HepG2 (cell line): ENCODE measurements at regions not wholly inside any gene's neighbourhood (a gene's known extent, or its start where the extent isn't known, plus 50 kb on each side); places are given as distances from the start of the nearest gene placed in this dataset.

ENCODE experiments used
- ATAC-seq: fragments of 200-7000 bp; cut with Tn5 transposase; 3 replicates; pipeline ENCODE4 v1.9.1; 2020; ENCODE audit warnings: mild to moderate bottlenecking, moderate library complexity
- BruUV-seq: library from RNA; stranded (reverse); fragments of 400-500 nt; replicated peaks from 2 replicates; lab custom pipeline; 2021; lab: Mats Ljungman, UMichigan
- CTCF ChIA-PET: fragments of 300-600 bp; formaldehyde crosslinking; extraction: SDS; loops from one replicate; lab custom pipeline; 2021; ENCODE audit warnings: low total read pairs, inconsistent platforms, low intra/inter-chr PET ratio; lab: Yijun Ruan, JAX
- POLR2A ChIA-PET: fragments of 350-600 bp; sonication (Branson Sonifier 250); formaldehyde crosslinking; loops from one replicate; lab custom pipeline; 2020; ENCODE audit warnings: antibody characterized with exemption, inconsistent platforms; lab: Yijun Ruan, JAX
- DNase-seq: peaks from one replicate; pipeline ENCODE4 v3.0.0-alpha.2; 2015; ENCODE audit warnings: low spot score
- FAIRE-seq: peaks from 3 replicates; lab custom pipeline; 2011; peaks lifted over from hg19 to GRCh38; lab: Jason Lieb, UNC
- H2AFZ ChIP-seq: one replicate; pipeline ENCODE4 v1.6.1; 2011; ENCODE audit warnings: low read length, inconsistent platforms
- H3K27ac ChIP-seq: fragments of 300-600 bp; 3 replicates; pipeline ENCODE4 v1.8.0; 2011; ENCODE audit warnings: mixed run types, mild to moderate bottlenecking, mixed read lengths, low read length, inconsistent platforms; ENCODE audit not compliant: insufficient read depth; ENCODE audit errors: extremely low read length
- H3K27me3 ChIP-seq, 2 experiments: fragments of 200-600 bp in 1 of 2; 2 replicates in 1 of 2; 3 replicates in 1 of 2; pipeline versions ENCODE4 v1.6.0 to v1.8.0; 2011; ENCODE audit warnings: low read length in 2 of 2, mild to moderate bottlenecking in 2 of 2, moderate library complexity in 2 of 2, inconsistent platforms in 1 of 2; ENCODE audit not compliant: insufficient read depth in 2 of 2, control insufficient read depth in 1 of 2
- H3K36me3 ChIP-seq, 2 experiments: fragments of 200-600 bp in 1 of 2; replicated peaks in 1 of 2; 2 replicates in 1 of 2; 3 replicates in 1 of 2; pipeline versions ENCODE4 v1.5.1 to v1.8.0; 2011; ENCODE audit warnings: low read length in 2 of 2, inconsistent platforms in 1 of 2; ENCODE audit not compliant: insufficient read depth in 2 of 2, control insufficient read depth in 1 of 2
- H3K4me1 ChIP-seq: 2 replicates; pipeline ENCODE4 v1.5.1; 2012; ENCODE audit warnings: low read length, inconsistent platforms; ENCODE audit not compliant: insufficient read depth
- H3K4me2 ChIP-seq: 2 replicates; pipeline ENCODE4 v1.6.0; 2011; ENCODE audit warnings: low read depth, low read length, inconsistent platforms
- H3K4me3 ChIP-seq, 3 experiments: fragments of 200-600 bp in 1 of 3; sonication (generic), shearing (Covaris generic) in 1 of 3; replicated peaks in 1 of 3; 2 replicates each; pipeline ENCODE4 v1.5.1; 2011 to 2016; ENCODE audit warnings: low read length in 3 of 3, inconsistent platforms in 2 of 3, low read depth in 2 of 3, mild to moderate bottlenecking in 2 of 3, control low read depth in 1 of 3, mixed read lengths in 1 of 3; ENCODE audit not compliant: insufficient read depth in 1 of 3
- H3K79me2 ChIP-seq: one replicate; pipeline ENCODE4 v1.6.1; 2011; ENCODE audit warnings: low read length, inconsistent platforms; ENCODE audit not compliant: insufficient read depth
- H3K9ac ChIP-seq: 2 replicates; pipeline ENCODE4 v1.6.0; 2011; ENCODE audit warnings: mild to moderate bottlenecking, low read depth, low read length, inconsistent platforms; ENCODE audit not compliant: insufficient read depth
- H3K9me3 ChIP-seq: 2 replicates; pipeline ENCODE4 v1.5.1; 2012; ENCODE audit warnings: mild to moderate bottlenecking, low read length
- H4K20me1 ChIP-seq: 2 replicates; pipeline ENCODE4 v1.6.0; 2011; ENCODE audit warnings: inconsistent platforms, mild to moderate bottlenecking, low read length, moderate library complexity; ENCODE audit not compliant: insufficient read depth
- CBX2 ChIP-seq, 2 experiments: fragments of 200-600 bp in 1 of 2; sonication (generic); formaldehyde crosslinking in 1 of 2; IDR thresholded peaks; 2 replicates each; pipeline versions ENCODE4 v1.7.0 to v1.8.1; 2018 to 2022; ENCODE audit warnings: low read depth in 2 of 2, low read length in 1 of 2, mild to moderate bottlenecking in 1 of 2, missing genetic modification reagents in 1 of 2
- EHMT2 ChIP-seq: fragments of 200-600 bp; sonication (generic); IDR thresholded peaks from 2 replicates; pipeline ENCODE4 v1.7.0; 2017; ENCODE audit warnings: antibody characterized with exemption, low read depth, low read length, borderline replicate concordance
- ELF3 ChIP-seq: IDR thresholded peaks from 2 replicates; pipeline ENCODE4 v1.6.1; 2016; ENCODE audit warnings: missing genetic modification reagents, missing compliant biosample characterization
- EP300 ChIP-seq, 3 experiments: sonication (generic) in 1 of 3; formaldehyde crosslinking in 1 of 3; IDR thresholded peaks; 2 replicates each; pipeline versions ENCODE4 v1.5.1 to v1.6.1; 2011 to 2020; ENCODE audit warnings: low read depth in 2 of 3, low read length in 2 of 3, borderline replicate concordance in 1 of 3, improper control_type of control experiment in 1 of 3, mild to moderate bottlenecking in 1 of 3, missing genetic modification reagents in 1 of 3, moderate library complexity in 1 of 3
- GATAD2A ChIP-seq: IDR thresholded peaks from 2 replicates; pipeline ENCODE4 v1.6.1; 2016
- MIXL1 ChIP-seq: IDR thresholded peaks from 2 replicates; pipeline ENCODE4 v1.6.1; 2016
- NR1H2 ChIP-seq: sonication (generic); formaldehyde crosslinking; IDR thresholded peaks from 2 replicates; pipeline ENCODE4 v1.8.1; 2022; ENCODE audit warnings: low read depth, missing genetic modification reagents, borderline replicate concordance
- ONECUT2 ChIP-seq: sonication (generic); formaldehyde crosslinking; IDR thresholded peaks from 2 replicates; pipeline ENCODE4 v1.4.0; 2020; ENCODE audit warnings: missing genetic modification reagents
- PLSCR1 ChIP-seq: sonication (generic); formaldehyde crosslinking; IDR thresholded peaks from 2 replicates; pipeline ENCODE4 v1.5.0; 2020; ENCODE audit warnings: missing genetic modification reagents, mild to moderate bottlenecking, borderline replicate concordance
- RBM22 ChIP-seq: fragments of 200-400 bp; formaldehyde crosslinking; optimal IDR thresholded peaks from 2 replicates; pipeline ENCODE3; 2017; ENCODE audit warnings: mild to moderate bottlenecking, low read length, moderate library complexity
- SIX4 ChIP-seq: sonication (generic); formaldehyde crosslinking; IDR thresholded peaks from 2 replicates; pipeline ENCODE4 v1.4.0; 2020; ENCODE audit warnings: missing genetic modification reagents
- SMC3 ChIP-seq: IDR thresholded peaks from 2 replicates; pipeline ENCODE4 v1.6.1; 2011; ENCODE audit warnings: low read length, improper control_type of control experiment
- SOX6 ChIP-seq, 2 experiments: fragments of 450-650 bp in 1 of 2; sonication (generic) in 1 of 2; formaldehyde crosslinking in 1 of 2; IDR thresholded peaks; 2 replicates each; pipeline versions ENCODE4 v1.4.0 to v1.6.1; 2017 to 2020; ENCODE audit warnings: antibody characterized with exemption in 1 of 2, mild to moderate bottlenecking in 1 of 2, missing genetic modification reagents in 1 of 2
- ZNF143 ChIP-seq: sonication (generic); formaldehyde crosslinking; IDR thresholded peaks from 2 replicates; pipeline ENCODE4 v1.4.0; 2020; ENCODE audit warnings: missing genetic modification reagents
- ZNF205 ChIP-seq: IDR thresholded peaks from 2 replicates; pipeline ENCODE4 v1.6.1; 2018; ENCODE audit warnings: missing biosample characterization, missing genetic modification reagents
- ZNF230 ChIP-seq: sonication (generic); formaldehyde crosslinking; IDR thresholded peaks from 2 replicates; pipeline ENCODE4 v1.4.0; 2020; ENCODE audit warnings: mild to moderate bottlenecking, missing genetic modification reagents
- ZNF703 ChIP-seq: sonication (generic); formaldehyde crosslinking; IDR thresholded peaks from 2 replicates; pipeline ENCODE4 v1.5.1; 2020; ENCODE audit warnings: missing genetic modification reagents, mild to moderate bottlenecking, moderate library complexity, borderline replicate concordance
- ZNF766 ChIP-seq: sonication (generic); formaldehyde crosslinking; IDR thresholded peaks from 2 replicates; pipeline ENCODE4 v1.5.0; 2020; ENCODE audit warnings: missing genetic modification reagents, borderline replicate concordance
- WGBS: methylation state at CpG from one replicate; pipeline ENCODE4 v1.1.6; 2017; ENCODE audit warnings: low lambda C conversion rate; 5-methylcytosine and 5-hydroxymethylcytosine counted together
- in situ Hi-C: cut with HindIII; loops from 2 replicates; pipeline ENCODE4 v1.10.0; 2017; ENCODE audit warnings: low pct_unique_long_range_greater_than_20kb; ENCODE audit not compliant: extremely low pct_ligation_motif_present
- intact Hi-C: fragments of 100-400 bp; cut with micrococcal nuclease; formaldehyde crosslinking; loops from one replicate; pipeline ENCODE4 v1.10.0; 2022; ENCODE audit not compliant: unreplicated experiment
- TF ChIP-seq, protein P1 (sequence below): sonication (generic); formaldehyde crosslinking; IDR thresholded peaks from 2 replicates; pipeline ENCODE4 v1.4.0; 2020; ENCODE audit warnings: missing genetic modification reagents

DNA sequence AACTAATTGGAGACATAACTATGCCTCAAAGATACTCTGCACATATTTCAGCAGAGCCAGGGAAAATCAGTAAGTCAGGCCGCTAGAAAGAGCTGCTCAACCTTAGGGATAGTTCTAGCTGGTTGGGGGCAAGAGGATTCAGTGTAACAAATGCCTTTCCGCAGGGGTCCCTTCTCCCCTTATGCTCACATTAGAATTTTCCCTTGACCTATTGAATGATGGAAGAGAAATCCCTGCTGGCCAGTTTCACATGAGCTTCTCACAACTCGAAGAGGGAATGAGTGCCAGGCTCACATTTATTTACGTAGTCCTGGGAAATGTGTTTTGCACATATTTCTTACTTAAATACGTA lies 66.2 kb upstream of the USP9X start:
- H3K4me2 ChIP-seq, result no peak overlapping the region
- CTCF ChIA-PET, result no interaction called here
- intact Hi-C loops, result no loop called here
- no peak for FAIRE-seq
- no peak for ATAC-seq
- no peaks in the 10 kb centered on the region for H4K20me1 ChIP-seq
- TF ChIP-seq ZNF205 (CRISPR knock-in tag), result no peak
- TF ChIP-seq RBM22, result no peak
- no peak for TF ChIP-seq NR1H2 (CRISPR knock-in tag)
- TF ChIP-seq PLSCR1 (CRISPR knock-in tag), result no peak
- no peak for TF ChIP-seq ZNF143 (CRISPR knock-in tag)
- TF ChIP-seq CBX2 (IDR thresholded peaks at IDR 0.05; ENCODE audit: low read depth, low read length), result no peak
- no peak for TF ChIP-seq CBX2 (CRISPR knock-in tag; IDR thresholded peaks at IDR 0.05; ENCODE audit: low read depth)
- no peak overlapping the region for H3K27ac ChIP-seq
- H3K36me3 ChIP-seq, result no peaks in the 10 kb centered on the region
- no peaks in the 10 kb centered on the region for H3K9me3 ChIP-seq
- H3K4me3 ChIP-seq, result no peak overlapping the region
- POLR2A ChIA-PET, result interaction anchor here (1.2 kb wide), 1 partner anchor 8 kb away, joined by 5 read pairs; no protein-coding TSS in a partner anchor
- no peaks in the 10 kb centered on the region for H3K79me2 ChIP-seq
- 81% methylated on average over 5 of the region's 5 CpGs for WGBS
- H3K27me3 ChIP-seq, result no peaks in the 10 kb centered on the region
- in situ Hi-C loops, result no loop called here
- DNase-seq, result no peak
- H3K4me1 ChIP-seq, result peaks cover 39% of the 10 kb centered on the region
- no peak overlapping the region for H2AFZ ChIP-seq
- no TSS peak for BruUV-seq
- no peak overlapping the region for H3K9ac ChIP-seq

GRCh38 chrX:41022566-41022965 lies 62.7 kb upstream of the USP9X start:
- H3K4me2 ChIP-seq, result 0 out of 2 replicates have a peak overlapping the region, but pooled peaks have one; percentile 23
- intact Hi-C loops (loop anchor here (5.0 kb wide), 1 partner anchor 370 kb away; no protein-coding TSS in a partner anchor), in situ Hi-C loops (no loop called here)
- no peak overlapping the region for H3K4me3 ChIP-seq
- BruUV-seq, result no TSS peak
- H2AFZ ChIP-seq, result no peak overlapping the region
- no peak overlapping the region for H3K9ac ChIP-seq
- FAIRE-seq (no peak), DNase-seq (peak; percentile 83), ATAC-seq (no peak)
- H3K79me2 ChIP-seq, result no peaks in the 10 kb centered on the region
- H3K4me1 ChIP-seq, result peaks cover 52% of the 10 kb centered on the region
- no peaks in the 10 kb centered on the region for H3K9me3 ChIP-seq
- H4K20me1 ChIP-seq, result no peaks in the 10 kb centered on the region
- ChIA-PET POLR2A (no interaction called here), CTCF (no interaction called here)
- WGBS, result 31% methylated on average over 1 of the region's 1 CpG
- H3K27me3 ChIP-seq, result no peaks in the 10 kb centered on the region
- H3K27ac ChIP-seq, result peak overlapping the region; percentile 57
- H3K36me3 ChIP-seq, result no peaks in the 10 kb centered on the region
- TF ChIP-seq SOX6 (IDR thresholded peaks at IDR 0.05) (no peak), SOX6 (CRISPR knock-in tag; IDR thresholded peaks at IDR 0.05) (peak; percentile 34; the same call in 1 of the 2 replicates), ZNF766 (CRISPR knock-in tag) (no peak), MIXL1 (CRISPR knock-in tag) (peak; percentile 82; the same call in 1 of the 2 replicates), GATAD2A (peak; percentile 89), SIX4 (CRISPR knock-in tag) (peak; percentile 71), EP300 (IDR thresholded peaks at IDR 0.05; ENCODE audit: low read depth in 2 of 2, low read length in 2 of 2) (peak; percentile 73 to 88), EP300 (CRISPR knock-in tag; IDR thresholded peaks at IDR 0.05; ENCODE audit: borderline replicate concordance) (peak; percentile 61; the same call in 1 of the 2 replicates), ONECUT2 (CRISPR knock-in tag) (0 out of 2 replicates have a peak, but pooled peaks have one; percentile 20), ZNF703 (CRISPR knock-in tag) (no peak), ELF3 (CRISPR knock-in tag) (peak; percentile 52; the same call in 1 of the 2 replicates), EHMT2 (peak; percentile 48; the same call in 1 of the 2 replicates), SMC3 (peak; percentile 46; the same call in 1 of the 2 replicates), ZNF230 (CRISPR knock-in tag) (no peak)
- TF ChIP-seq, protein P1, sequence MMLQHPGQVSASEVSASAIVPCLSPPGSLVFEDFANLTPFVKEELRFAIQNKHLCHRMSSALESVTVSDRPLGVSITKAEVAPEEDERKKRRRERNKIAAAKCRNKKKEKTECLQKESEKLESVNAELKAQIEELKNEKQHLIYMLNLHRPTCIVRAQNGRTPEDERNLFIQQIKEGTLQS (CRISPR knock-in tag), result peak; percentile 91
